CD4-positive, alpha-beta T cell treated with Interferon gamma for 1 hour (primary cell): ENCODE measurements at regions not wholly inside any gene's neighbourhood (a gene's known extent, or its start where the extent isn't known, plus 50 kb on each side); places are given as distances from the start of the nearest gene placed in this dataset.
"Not testable (repeated sequence)": the region's sequence is repeated elsewhere in the genome, so short reads cannot be mapped to it uniquely, and the experiment has no call there.

Source experiments
- DNase-seq: peaks from one replicate; pipeline ENCODE4 v3.0.0-alpha.2; 2020

GRCh38 chr13:50366488-50367174 is 351.4 kb downstream of the KCNRG start:
- no peak for DNase-seq

- no peak for DNase-seq
Observed at GRCh38 chr13:50369646-50370045, 354.4 kb downstream of the KCNRG start.

GRCh38 chr13:50370303-50370950 is 355.2 kb downstream of the KCNRG start:
- peak; percentile 42 for DNase-seq

- no peak for DNase-seq
Observed at GRCh38 chr13:50374517-50374916, 359.3 kb downstream of the KCNRG start.

- DNase-seq, result no peak
Observed at GRCh38 chr13:50375792-50376191, 360.5 kb downstream of the KCNRG start.

- DNase-seq, result no peak
Observed at GRCh38 chr13:50376895-50377575, 361.8 kb downstream of the KCNRG start.

- no peak for DNase-seq
Observed at GRCh38 chr13:50377726-50378270, 362.6 kb downstream of the KCNRG start.

GRCh38 chr13:50378509-50379044 is 363.3 kb downstream of the KCNRG start:
- no peak for DNase-seq

- DNase-seq, result no peak
Observed at GRCh38 chr13:50379584-50379983, 364.3 kb downstream of the KCNRG start.

- DNase-seq, result no peak
Observed at GRCh38 chr13:50380905-50381304, 365.7 kb downstream of the KCNRG start.

GRCh38 chr13:50382511-50382910 is 367.3 kb downstream of the KCNRG start:
- no peak for DNase-seq

GRCh38 chr13:50382951-50383350 is 367.7 kb downstream of the KCNRG start:
- DNase-seq, result no peak

- no peak for DNase-seq
Observed at GRCh38 chr13:50384724-50385123, 369.5 kb downstream of the KCNRG start.

GRCh38 chr13:50386541-50387050 is 371.4 kb downstream of the KCNRG start:
- no peak for DNase-seq

GRCh38 chr13:50387051-50387581 is 371.9 kb downstream of the KCNRG start:
- peak; percentile 38 for DNase-seq

GRCh38 chr13:50388481-50388880 is 373.2 kb downstream of the KCNRG start:
- DNase-seq, result no peak

GRCh38 chr13:50389726-50390125 is 374.5 kb downstream of the KCNRG start:
- no peak for DNase-seq

GRCh38 chr13:50390503-50391248 is 375.4 kb downstream of the KCNRG start:
- no peak for DNase-seq

GRCh38 chr13:50392977-50393376 is 377.7 kb downstream of the KCNRG start:
- DNase-seq, result no peak

GRCh38 chr13:50393628-50394027 is 378.4 kb downstream of the KCNRG start:
- DNase-seq, result no peak

- no peak for DNase-seq
Observed at GRCh38 chr13:50396001-50396400, 380.8 kb downstream of the KCNRG start.

- not testable (repeated sequence) for DNase-seq
Observed at GRCh38 chr13:50396618-50397017, 381.4 kb downstream of the KCNRG start.
